DND-41 (cell line): ENCODE measurements at regions not wholly inside any gene's neighbourhood (a gene's known extent, or its start where the extent isn't known, plus 50 kb on each side); places are given as distances from the start of the nearest gene placed in this dataset.

Source experiments
- EZH2 ChIP-seq: IDR thresholded peaks from 3 replicates; pipeline ENCODE4 v1.6.1; 2012; ENCODE audit warnings: borderline replicate concordance, low read depth, mild to moderate bottlenecking, moderate library complexity, low read length, inconsistent platforms; ENCODE audit not compliant: severe bottlenecking
- TF ChIP-seq, protein P1 (sequence below): IDR thresholded peaks from 2 replicates; pipeline ENCODE4 v1.5.1; 2012; ENCODE audit warnings: borderline replicate concordance, low read length, moderate library complexity, mild to moderate bottlenecking; ENCODE audit not compliant: poor library complexity, severe bottlenecking; ENCODE audit errors: extremely low read depth

GRCh38 chr18:43692099-43692690 is 414.9 kb upstream of the SYT4 start:
- TF ChIP-seq, protein P1, sequence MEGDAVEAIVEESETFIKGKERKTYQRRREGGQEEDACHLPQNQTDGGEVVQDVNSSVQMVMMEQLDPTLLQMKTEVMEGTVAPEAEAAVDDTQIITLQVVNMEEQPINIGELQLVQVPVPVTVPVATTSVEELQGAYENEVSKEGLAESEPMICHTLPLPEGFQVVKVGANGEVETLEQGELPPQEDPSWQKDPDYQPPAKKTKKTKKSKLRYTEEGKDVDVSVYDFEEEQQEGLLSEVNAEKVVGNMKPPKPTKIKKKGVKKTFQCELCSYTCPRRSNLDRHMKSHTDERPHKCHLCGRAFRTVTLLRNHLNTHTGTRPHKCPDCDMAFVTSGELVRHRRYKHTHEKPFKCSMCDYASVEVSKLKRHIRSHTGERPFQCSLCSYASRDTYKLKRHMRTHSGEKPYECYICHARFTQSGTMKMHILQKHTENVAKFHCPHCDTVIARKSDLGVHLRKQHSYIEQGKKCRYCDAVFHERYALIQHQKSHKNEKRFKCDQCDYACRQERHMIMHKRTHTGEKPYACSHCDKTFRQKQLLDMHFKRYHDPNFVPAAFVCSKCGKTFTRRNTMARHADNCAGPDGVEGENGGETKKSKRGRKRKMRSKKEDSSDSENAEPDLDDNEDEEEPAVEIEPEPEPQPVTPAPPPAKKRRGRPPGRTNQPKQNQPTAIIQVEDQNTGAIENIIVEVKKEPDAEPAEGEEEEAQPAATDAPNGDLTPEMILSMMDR = no peak
- no peak for TF ChIP-seq EZH2
